ENCODE measurements at regions not wholly inside any gene's neighbourhood (a gene's known extent, or its start where the extent isn't known, plus 50 kb on each side); places are given as distances from the start of the nearest gene placed in this dataset.

DNA sequence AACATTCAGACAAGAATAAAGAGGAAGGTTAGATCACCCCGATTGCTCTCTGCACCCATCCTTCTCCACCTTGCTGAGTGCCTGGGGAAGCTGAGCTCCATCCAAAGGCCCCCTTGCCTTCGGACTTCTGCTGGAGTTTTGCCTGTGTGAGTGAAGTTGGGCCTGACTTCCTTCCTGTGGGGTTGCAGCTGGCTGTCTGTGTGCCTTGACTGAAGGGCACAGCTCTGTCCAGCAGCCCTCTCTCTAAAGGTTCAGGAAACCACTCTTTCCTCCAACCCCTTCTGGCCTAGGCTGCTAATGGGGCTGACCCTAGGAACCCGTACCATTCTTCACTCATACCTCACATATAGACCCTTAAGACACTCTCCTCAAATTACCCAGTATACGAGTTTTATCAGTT, 173.4 kb upstream of the HMCN1 start:
- Histone ChIP-seq H3K4me3 (no peak overlapping the region), H3K9me3 (no peaks in the 10 kb centered on the region), H3K4me1 (peaks cover 0 to 31% (median 1%) of the 10 kb centered on the region in 12 donors), H3K27me3 (no peaks in the 10 kb centered on the region), H3K27ac (no peak overlapping the region), H3K36me3 (no peaks in the 10 kb centered on the region)
- WGBS, 4 donors, result 66 to 74% (median 72%) methylated on average over 4 of the region's 4 CpGs
- intact Hi-C loops (cut with DNase I), result no loop called here
- ATAC-seq, result peak in 2 of 4 donors; percentile 52 to 56
- no peak for TF ChIP-seq POLR2A (IDR thresholded peaks at IDR 0.05)
- TF ChIP-seq, protein P1, sequence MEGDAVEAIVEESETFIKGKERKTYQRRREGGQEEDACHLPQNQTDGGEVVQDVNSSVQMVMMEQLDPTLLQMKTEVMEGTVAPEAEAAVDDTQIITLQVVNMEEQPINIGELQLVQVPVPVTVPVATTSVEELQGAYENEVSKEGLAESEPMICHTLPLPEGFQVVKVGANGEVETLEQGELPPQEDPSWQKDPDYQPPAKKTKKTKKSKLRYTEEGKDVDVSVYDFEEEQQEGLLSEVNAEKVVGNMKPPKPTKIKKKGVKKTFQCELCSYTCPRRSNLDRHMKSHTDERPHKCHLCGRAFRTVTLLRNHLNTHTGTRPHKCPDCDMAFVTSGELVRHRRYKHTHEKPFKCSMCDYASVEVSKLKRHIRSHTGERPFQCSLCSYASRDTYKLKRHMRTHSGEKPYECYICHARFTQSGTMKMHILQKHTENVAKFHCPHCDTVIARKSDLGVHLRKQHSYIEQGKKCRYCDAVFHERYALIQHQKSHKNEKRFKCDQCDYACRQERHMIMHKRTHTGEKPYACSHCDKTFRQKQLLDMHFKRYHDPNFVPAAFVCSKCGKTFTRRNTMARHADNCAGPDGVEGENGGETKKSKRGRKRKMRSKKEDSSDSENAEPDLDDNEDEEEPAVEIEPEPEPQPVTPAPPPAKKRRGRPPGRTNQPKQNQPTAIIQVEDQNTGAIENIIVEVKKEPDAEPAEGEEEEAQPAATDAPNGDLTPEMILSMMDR (IDR thresholded peaks at IDR 0.05), result no peak
- peak in 3 of 5 donors; percentile 20 to 57 (median 45) for DNase-seq

DNA sequence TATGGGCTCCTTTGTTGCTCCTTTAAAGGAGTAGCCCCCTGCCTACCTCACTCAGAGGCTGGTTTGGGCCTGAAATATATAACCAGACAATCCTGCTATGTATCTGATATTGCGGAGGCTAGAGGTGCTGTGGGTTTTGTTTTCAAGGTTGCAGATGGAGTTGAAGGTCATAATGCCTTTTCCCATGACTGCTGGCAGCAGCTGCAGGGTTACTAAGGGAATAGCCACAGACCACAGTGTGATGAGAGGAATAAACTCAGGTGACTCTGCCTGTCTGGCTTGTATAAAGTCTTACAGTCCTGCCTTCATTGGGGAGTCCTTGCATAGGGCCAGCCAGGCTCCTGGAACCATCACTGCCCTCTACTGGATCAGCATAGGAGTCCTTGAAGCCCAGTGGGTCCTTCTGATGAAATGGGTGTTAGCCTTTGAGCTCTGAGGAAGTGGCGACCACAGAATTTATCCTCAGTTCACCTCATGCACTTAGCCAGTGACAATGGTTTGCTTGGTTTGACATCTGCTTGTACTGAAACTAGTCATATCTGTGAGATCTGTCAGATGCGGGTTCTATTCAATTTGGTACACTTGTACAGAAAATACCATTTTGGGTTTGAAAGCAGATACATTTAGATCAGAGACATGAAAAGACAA, 174.4 kb upstream of the HMCN1 start:
- ATAC-seq, result peak; percentile 77 to 92 (median 84)
- no peaks in the 10 kb centered on the region for H3K27me3 ChIP-seq
- 73 to 84% (median 77%) methylated on average over 3 of the region's 3 CpGs for WGBS, 4 donors
- intact Hi-C loops (cut with DNase I), result no loop called here
- no peak for TF ChIP-seq POLR2A (IDR thresholded peaks at IDR 0.05)
- TF ChIP-seq, protein P1 (IDR thresholded peaks at IDR 0.05), result peak in 10 of 12 donors; percentile 14 to 42 (median 30)
- H3K4me1 ChIP-seq, result peaks cover 0 to 31% (median 1%) of the 10 kb centered on the region in 12 donors
- H3K27ac ChIP-seq, result peak overlapping the region in 1 of 12 donors; percentile 9
- peak; percentile 33 to 56 (median 48) for DNase-seq
- no peak overlapping the region for H3K4me3 ChIP-seq
- H3K9me3 ChIP-seq, result no peaks in the 10 kb centered on the region
- no peaks in the 10 kb centered on the region for H3K36me3 ChIP-seq

DNA sequence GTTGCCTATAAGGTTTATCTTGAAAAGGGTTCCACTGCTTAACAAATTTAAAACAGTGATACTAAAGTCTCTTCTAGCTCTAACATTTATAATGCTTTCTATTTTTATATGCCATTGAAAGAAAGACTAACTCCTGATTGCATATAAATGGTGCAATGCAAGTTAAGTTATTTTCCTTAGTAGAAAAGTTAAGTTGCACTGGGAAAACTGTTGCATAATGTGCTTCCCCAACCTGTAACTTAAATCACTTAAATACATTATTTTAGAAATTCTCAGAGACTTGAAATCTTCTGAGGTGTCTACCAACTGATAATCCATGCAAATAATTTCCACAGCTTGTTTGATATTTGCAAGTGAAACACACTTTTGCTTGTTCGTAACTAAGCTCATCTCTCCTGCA, 175.0 kb upstream of the HMCN1 start:
- TF ChIP-seq, protein P1 (IDR thresholded peaks at IDR 0.05), result no peak
- TF ChIP-seq POLR2A (IDR thresholded peaks at IDR 0.05), result no peak
- DNase-seq (no peak), ATAC-seq (no peak)
- no peak overlapping the region for H3K4me3 ChIP-seq
- 79 to 96% (median 92%) methylated on average over 1 of the region's 1 CpG for WGBS, 4 donors
- no peaks in the 10 kb centered on the region for H3K27me3 ChIP-seq
- no peaks in the 10 kb centered on the region for H3K9me3 ChIP-seq
- H3K27ac ChIP-seq, result no peak overlapping the region
- intact Hi-C loops (cut with DNase I), result no loop called here
- H3K4me1 ChIP-seq, result peaks cover 0 to 31% (median 1%) of the 10 kb centered on the region in 12 donors
- no peaks in the 10 kb centered on the region for H3K36me3 ChIP-seq

DNA sequence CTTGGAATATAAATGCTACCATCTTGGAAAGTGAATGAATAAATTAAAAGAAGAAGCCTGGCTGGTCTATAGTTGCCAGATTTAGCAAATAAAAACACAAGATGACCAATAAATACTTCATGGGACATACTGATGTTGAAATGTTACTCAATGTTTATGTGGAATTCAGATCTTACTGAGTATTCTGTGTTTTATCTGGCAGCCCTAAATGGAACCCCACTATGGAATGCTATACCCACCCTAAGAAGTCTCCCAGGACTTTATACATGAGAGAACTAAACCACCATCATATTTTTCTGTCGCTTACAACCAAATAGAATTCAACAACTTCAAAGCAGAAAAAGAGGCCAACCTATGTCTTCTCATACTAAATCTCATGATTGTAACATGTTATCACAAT, 177.6 kb upstream of the HMCN1 start:
- ATAC-seq, result no peak
- Histone ChIP-seq H3K27me3 (no peaks in the 10 kb centered on the region), H3K9me3 (peaks cover 0 to 3% (median 0%) of the 10 kb centered on the region in 12 donors), H3K36me3 (no peaks in the 10 kb centered on the region), H3K4me1 (peaks cover 0 to 26% (median 1%) of the 10 kb centered on the region in 12 donors), H3K4me3 (no peak overlapping the region), H3K27ac (no peak overlapping the region)
- DNase-seq, result no peak
- 0 to 97% (median 76%) methylated on average over 1 of the region's 1 CpG for WGBS, 4 donors
- TF ChIP-seq, protein P1 (IDR thresholded peaks at IDR 0.05), result no peak
- no peak for TF ChIP-seq POLR2A (IDR thresholded peaks at IDR 0.05)
- intact Hi-C loops (cut with DNase I), result no loop called here
